H1 (cell line): ENCODE measurements at regions not wholly inside any gene's neighbourhood (a gene's known extent, or its start where the extent isn't known, plus 50 kb on each side); places are given as distances from the start of the nearest gene placed in this dataset.

Experiments
- CTCF ChIA-PET: fragments of 300-600 bp; sonication (Branson Sonifier 250); formaldehyde crosslinking; loops from one replicate; lab custom pipeline; 2021; ENCODE audit not compliant: partially characterized antibody; lab: Charles Lee
- POLR2A ChIA-PET: fragments of 300-600 bp; sonication (Branson Sonifier 250); formaldehyde crosslinking; loops from one replicate; lab custom pipeline; 2021; ENCODE audit warnings: inconsistent platforms; ENCODE audit not compliant: partially characterized antibody; lab: Charles Lee
- DNase-seq, 2 experiments: peaks; one replicate each; pipeline versions ENCODE4 v3.0.0 to v3.0.0-alpha.2; 2010 to 2022; ENCODE audit warnings: low spot score in 2 of 2, low read depth in 1 of 2, mixed read lengths in 1 of 2
- FAIRE-seq: peaks from 2 replicates; lab custom pipeline; 2011; peaks lifted over from hg19 to GRCh38; lab: Jason Lieb, UNC
- H2AFZ ChIP-seq: 2 replicates; pipeline ENCODE4 v1.8.1; 2012; ENCODE audit warnings: low read length, inconsistent platforms
- H2AK5ac ChIP-seq: 2 replicates; pipeline ENCODE4 v1.6.1; 2013; ENCODE audit warnings: low read depth, low read length
- H2BK120ac ChIP-seq: replicated peaks from 2 replicates; pipeline ENCODE3; 2013; ENCODE audit warnings: low read depth, low read length, inconsistent platforms
- H2BK12ac ChIP-seq: 2 replicates; pipeline ENCODE4 v1.6.1; 2013; ENCODE audit warnings: low read depth, low read length
- H2BK15ac ChIP-seq: 2 replicates; pipeline ENCODE4 v1.6.1; 2013; ENCODE audit warnings: low read length
- H2BK20ac ChIP-seq: 2 replicates; pipeline ENCODE4 v1.6.1; 2013; ENCODE audit warnings: low read length
- H2BK5ac ChIP-seq: 2 replicates; pipeline ENCODE4 v1.6.1; 2013; ENCODE audit warnings: low read depth, low read length
- H3K14ac ChIP-seq: 2 replicates; pipeline ENCODE4 v1.6.1; 2013; ENCODE audit warnings: inconsistent platforms; ENCODE audit not compliant: insufficient read length
- H3K18ac ChIP-seq: 2 replicates; pipeline ENCODE4 v1.6.1; 2013; ENCODE audit warnings: low read length; ENCODE audit errors: extremely low read depth
- H3K23ac ChIP-seq: 2 replicates; pipeline ENCODE4 v1.6.1; 2013; ENCODE audit warnings: inconsistent platforms; ENCODE audit not compliant: insufficient read length
- H3K23me2 ChIP-seq: 2 replicates; pipeline ENCODE4 v1.6.1; 2013; ENCODE audit warnings: low read depth, low read length
- H3K27ac ChIP-seq: 2 replicates; pipeline ENCODE4 v1.6.1; 2011; ENCODE audit warnings: low read depth, low read length, inconsistent platforms
- H3K27me3 ChIP-seq, 4 experiments: replicated peaks in 1 of 4; 1 replicate in 1 of 4; 2 replicates in 3 of 4; pipeline versions ENCODE4 v1.6.1 to v1.8.1; 2011 to 2013; ENCODE audit warnings: low read length in 3 of 4, mild to moderate bottlenecking in 3 of 4, inconsistent platforms in 2 of 4, mixed read lengths in 2 of 4, moderate library complexity in 1 of 4; ENCODE audit not compliant: control insufficient read depth in 3 of 4, insufficient read depth in 3 of 4; ENCODE audit errors: extremely low read depth in 1 of 4
- H3K36me3 ChIP-seq, 4 experiments: 2 replicates each; pipeline versions ENCODE4 v1.6.1 to v1.8.1; 2011 to 2013; ENCODE audit warnings: mild to moderate bottlenecking in 4 of 4, low read length in 3 of 4, moderate library complexity in 2 of 4, control low read depth in 1 of 4, inconsistent platforms in 1 of 4; ENCODE audit not compliant: insufficient read depth in 4 of 4, control insufficient read depth in 2 of 4
- H3K4ac ChIP-seq: replicated peaks from 2 replicates; pipeline ENCODE3; 2013; ENCODE audit warnings: low read length, low read depth, mixed read lengths, inconsistent platforms; ENCODE audit not compliant: insufficient read length
- H3K4me1 ChIP-seq, 4 experiments: replicated peaks in 1 of 4; 1 replicate in 1 of 4; 2 replicates in 3 of 4; pipeline versions ENCODE4 v1.6.1 to v1.8.1; 2011 to 2013; ENCODE audit warnings: low read length in 3 of 4, inconsistent platforms in 2 of 4, mixed read lengths in 1 of 4; ENCODE audit not compliant: insufficient read depth in 4 of 4, control insufficient read depth in 3 of 4
- H3K4me2 ChIP-seq, 2 experiments: 2 replicates each; pipeline versions ENCODE4 v1.6.1 to v1.8.1; 2011 to 2013; ENCODE audit warnings: low read depth in 2 of 2, low read length in 2 of 2, control low read depth in 1 of 2, inconsistent platforms in 1 of 2, mild to moderate bottlenecking in 1 of 2; ENCODE audit not compliant: insufficient read depth in 1 of 2
- H3K4me3 ChIP-seq, 4 experiments: fragments of 200-600, 300-600 bp in 1 of 4; sonication (generic), shearing (Covaris generic), sonication (Bioruptor Twin) in 1 of 4; 2 replicates each; pipeline versions ENCODE4 v1.5.1 to v1.8.1; 2011 to 2016; ENCODE audit warnings: low read length in 4 of 4, low read depth in 3 of 4, control low read depth in 2 of 4, inconsistent platforms in 2 of 4, mild to moderate bottlenecking in 2 of 4, mixed read lengths in 1 of 4, moderate library complexity in 1 of 4; ENCODE audit not compliant: insufficient read depth in 2 of 4; ENCODE audit errors: extremely low read depth in 1 of 4
- H3K56ac ChIP-seq: replicated peaks from 2 replicates; pipeline ENCODE3; 2013; ENCODE audit warnings: low read depth, mild to moderate bottlenecking, mixed read lengths, low read length, inconsistent platforms; ENCODE audit not compliant: insufficient read length
- H3K79me1 ChIP-seq: 2 replicates; pipeline ENCODE4 v1.6.1; 2013; ENCODE audit warnings: low read depth, low read length, control low read depth
- H3K79me2 ChIP-seq, 2 experiments: 2 replicates each; pipeline versions ENCODE4 v1.6.1 to v1.8.1; 2012 to 2013; ENCODE audit warnings: low read length in 2 of 2, mild to moderate bottlenecking in 2 of 2, inconsistent platforms in 1 of 2; ENCODE audit not compliant: insufficient read depth in 2 of 2, control insufficient read depth in 1 of 2
- H3K9ac ChIP-seq, 4 experiments: replicated peaks in 1 of 4; 1 replicate in 1 of 4; 2 replicates in 3 of 4; pipeline versions ENCODE4 v1.6.1 to v1.8.1; 2011 to 2013; ENCODE audit warnings: low read depth in 3 of 4, low read length in 3 of 4, control low read depth in 2 of 4, mild to moderate bottlenecking in 2 of 4, moderate library complexity in 2 of 4, inconsistent platforms in 1 of 4; ENCODE audit errors: extremely low read depth in 1 of 4
- H3K9me3 ChIP-seq, 2 experiments: 2 replicates each; pipeline versions ENCODE4 v1.6.1 to v1.8.1; 2012 to 2013; ENCODE audit warnings: mild to moderate bottlenecking in 2 of 2, moderate library complexity in 2 of 2, control low read depth in 1 of 2, inconsistent platforms in 1 of 2, low read depth in 1 of 2, low read length in 1 of 2, mixed read lengths in 1 of 2; ENCODE audit not compliant: insufficient read depth in 2 of 2
- H4K20me1 ChIP-seq, 2 experiments: replicated peaks in 1 of 2; 2 replicates each; pipeline versions ENCODE3 to v1.8.1; 2011 to 2013; ENCODE audit warnings: inconsistent platforms in 2 of 2, low read length in 2 of 2, mild to moderate bottlenecking in 1 of 2; ENCODE audit not compliant: insufficient read depth in 2 of 2, control insufficient read depth in 1 of 2
- H4K5ac ChIP-seq: 2 replicates; pipeline ENCODE4 v1.6.1; 2013; ENCODE audit warnings: low read length, low read depth, mixed read lengths, inconsistent platforms; ENCODE audit not compliant: insufficient read length
- H4K8ac ChIP-seq: 2 replicates; pipeline ENCODE4 v1.8.0; 2013; ENCODE audit warnings: mild to moderate bottlenecking, moderate library complexity, low read length, inconsistent platforms; ENCODE audit not compliant: insufficient read depth; ENCODE audit errors: extremely low read depth
- H4K91ac ChIP-seq: replicated peaks from 2 replicates; pipeline ENCODE3; 2013; ENCODE audit warnings: low read length, mixed read lengths, inconsistent platforms; ENCODE audit not compliant: insufficient read length
- BCL11A ChIP-seq, 2 experiments: IDR thresholded peaks; one replicate each; pipeline ENCODE4 v1.6.1; 2011; ENCODE audit warnings: low read depth in 2 of 2, low read length in 2 of 2, mild to moderate bottlenecking in 2 of 2
- CBX8 ChIP-seq: fragments of 300-800, 300-1000 bp; sonication (generic); IDR thresholded peaks from 2 replicates; pipeline ENCODE4 v1.7.1; 2016; ENCODE audit warnings: low read depth, low read length, borderline replicate concordance
- E2F6 ChIP-seq: IDR thresholded peaks from 2 replicates; pipeline ENCODE4 v1.6.1; 2012; ENCODE audit warnings: inconsistent platforms
- EZH2 ChIP-seq: fragments of 200-600 bp; sonication (generic); IDR thresholded peaks from 2 replicates; pipeline ENCODE4 v1.7.1; 2012; ENCODE audit warnings: low read depth, mild to moderate bottlenecking, moderate library complexity, low read length, inconsistent platforms; ENCODE audit not compliant: severe bottlenecking
- GTF2F1 ChIP-seq: IDR thresholded peaks from 2 replicates; pipeline ENCODE4 v1.6.1; 2012; ENCODE audit warnings: low read depth, low read length, improper control_type of control experiment, borderline replicate concordance
- HDAC6 ChIP-seq: IDR thresholded peaks from one replicate; pipeline ENCODE4 v1.7.1; 2012; ENCODE audit warnings: low read depth, mild to moderate bottlenecking, inconsistent platforms, low read length, moderate library complexity
- JUND ChIP-seq: IDR thresholded peaks from 2 replicates; pipeline ENCODE4 v1.6.1; 2011; ENCODE audit warnings: mild to moderate bottlenecking, improper control_type of control experiment, low read length
- PHF8 ChIP-seq: fragments of 200-600 bp; sonication (generic); conservative IDR thresholded peaks from 2 replicates; pipeline ENCODE4 v1.7.1; 2012; ENCODE audit warnings: low read depth, mild to moderate bottlenecking, inconsistent platforms, low read length, moderate library complexity
- RNF2 ChIP-seq: fragments of 200-900, 300-1000 bp; sonication (generic); IDR thresholded peaks from 2 replicates; pipeline ENCODE4 v1.7.1; 2016; ENCODE audit warnings: borderline replicate concordance, low read depth, mild to moderate bottlenecking, antibody characterized with exemption, low read length; ENCODE audit not compliant: poor library complexity, severe bottlenecking; ENCODE audit errors: missing control alignments
- TCF12 ChIP-seq: IDR thresholded peaks from 2 replicates; pipeline ENCODE4 v1.6.1; 2011; ENCODE audit warnings: low read depth, mild to moderate bottlenecking, low read length
- YY1 ChIP-seq: IDR thresholded peaks from 2 replicates; pipeline ENCODE4 v1.6.1; 2011; ENCODE audit warnings: low read depth, mild to moderate bottlenecking, low read length
- WGBS, 2 experiments: shearing (Covaris generic) in 1 of 2; methylation state at CpG; one replicate each; pipeline versions ENCODE4 v1.1.6 to v1.1.7; 2013 to 2015; ENCODE audit warnings: low lambda C conversion rate in 2 of 2, mixed read lengths in 2 of 2, inconsistent platforms in 1 of 2, low coverage in 1 of 2, missing lambda C conversion rate in 1 of 2; ENCODE audit not compliant: insufficient replicate concordance in 2 of 2, insufficient coverage in 1 of 2, insufficient read length in 1 of 2; ENCODE audit errors: extremely low coverage in 1 of 2, missing lambda C conversion rate in 1 of 2; 5-methylcytosine and 5-hydroxymethylcytosine counted together

GRCh38 chr2:189391201-189391600, 50.1 kb upstream of the WDR75 start:
- no peak overlapping the region for H2AK5ac ChIP-seq
- H3K4ac ChIP-seq = no peak overlapping the region
- no peak overlapping the region for H3K9ac ChIP-seq
- H2BK5ac ChIP-seq = no peak overlapping the region
- H3K4me3 ChIP-seq = no peak overlapping the region
- ChIA-PET CTCF (no interaction called here), POLR2A (interaction anchor here (0.6 kb wide), 1 partner anchor 52 kb away, joined by 4 read pairs; no protein-coding TSS in a partner anchor)
- 89% methylated on average over 3 of the region's 3 CpGs; no CpG with 5 or more reads in 1 of the 2 experiments for WGBS, 2 experiments
- H4K8ac ChIP-seq = no peak overlapping the region
- H4K91ac ChIP-seq = no peak overlapping the region
- no peak overlapping the region for H2BK15ac ChIP-seq
- no peak overlapping the region for H4K5ac ChIP-seq
- H3K23me2 ChIP-seq = no peaks in the 10 kb centered on the region
- H3K4me2 ChIP-seq = no peak overlapping the region
- no peak for FAIRE-seq
- H3K4me1 ChIP-seq = no peaks in the 10 kb centered on the region
- no peaks in the 10 kb centered on the region for H3K79me1 ChIP-seq
- no peak overlapping the region for H2BK120ac ChIP-seq
- H3K23ac ChIP-seq = no peak overlapping the region
- H3K27me3 ChIP-seq = no peaks in the 10 kb centered on the region
- no peak overlapping the region for H3K18ac ChIP-seq
- no peaks in the 10 kb centered on the region for H3K79me2 ChIP-seq
- H3K56ac ChIP-seq = no peak overlapping the region
- no peaks in the 10 kb centered on the region for H4K20me1 ChIP-seq
- no peak overlapping the region for H2BK12ac ChIP-seq
- H3K27ac ChIP-seq = no peak overlapping the region
- no peaks in the 10 kb centered on the region for H3K9me3 ChIP-seq
- H2AFZ ChIP-seq = no peak overlapping the region
- no peak for DNase-seq
- H2BK20ac ChIP-seq = no peak overlapping the region
- H3K36me3 ChIP-seq = no peaks in the 10 kb centered on the region
- H3K14ac ChIP-seq = no peak overlapping the region
- no peak for TF ChIP-seq E2F6
- no peak for TF ChIP-seq JUND
- TF ChIP-seq YY1 = no peak
- TF ChIP-seq GTF2F1 = no peak
- TF ChIP-seq HDAC6 = no peak
- TF ChIP-seq CBX8 = no peak
- no peak for TF ChIP-seq TCF12
- no peak for TF ChIP-seq PHF8
- no peak for TF ChIP-seq RNF2
- no peak for TF ChIP-seq BCL11A (IDR thresholded peaks at IDR 0.05; ENCODE audit: low read depth in 2 of 2, low read length in 2 of 2)
- no peak for TF ChIP-seq EZH2
